Bronchial epithelial cell (primary cell): ENCODE measurements at regions not wholly inside any gene's neighbourhood (a gene's known extent, or its start where the extent isn't known, plus 50 kb on each side); places are given as distances from the start of the nearest gene placed in this dataset.

Source experiments
- DNase-seq: peaks from one replicate; pipeline ENCODE4 v3.0.0-alpha.2; 2010; ENCODE audit warnings: low read depth
- FAIRE-seq: peaks from 2 replicates; lab custom pipeline; 2011; peaks lifted over from hg19 to GRCh38; lab: Jason Lieb, UNC
- H3K27me3 ChIP-seq: 2 replicates; pipeline ENCODE4 v1.5.1; 2011; ENCODE audit warnings: low read length; ENCODE audit not compliant: control insufficient read depth, insufficient read depth
- H3K36me3 ChIP-seq: 2 replicates; pipeline ENCODE4 v1.5.1; 2011; ENCODE audit warnings: low read length; ENCODE audit not compliant: control insufficient read depth, insufficient read depth
- H3K4me3 ChIP-seq: 2 replicates; pipeline ENCODE4 v1.5.1; 2011; ENCODE audit warnings: mild to moderate bottlenecking, low read depth, low read length, control low read depth
- TF ChIP-seq, protein P1 (sequence below): IDR thresholded peaks from 2 replicates; pipeline ENCODE4 v1.5.1; 2011; ENCODE audit warnings: mild to moderate bottlenecking, moderate library complexity, low read length, control low read depth, inconsistent platforms; ENCODE audit not compliant: insufficient read depth, severe bottlenecking

DNA sequence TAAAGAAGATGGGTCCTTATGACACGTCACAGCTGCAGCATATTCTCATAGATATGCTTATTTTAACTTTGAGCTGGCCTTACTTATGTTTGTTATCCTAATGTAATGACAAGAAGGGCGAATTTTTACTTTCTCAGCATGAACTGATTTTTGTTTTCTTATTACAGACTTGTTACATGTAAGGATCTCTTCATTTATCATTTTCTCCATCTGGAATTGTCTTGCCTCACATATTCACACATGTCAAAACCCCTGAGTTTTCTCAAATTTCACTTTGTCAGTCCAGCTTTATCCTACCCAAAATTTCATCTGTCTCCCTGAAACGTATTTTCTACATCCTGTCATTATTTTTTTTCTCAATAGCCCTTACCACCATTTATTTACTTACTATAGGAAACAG lies 1774.0 kb upstream of the PRR20A start:
- no peaks in the 10 kb centered on the region for H3K36me3 ChIP-seq
- FAIRE-seq (no peak), DNase-seq (no peak)
- TF ChIP-seq, protein P1, sequence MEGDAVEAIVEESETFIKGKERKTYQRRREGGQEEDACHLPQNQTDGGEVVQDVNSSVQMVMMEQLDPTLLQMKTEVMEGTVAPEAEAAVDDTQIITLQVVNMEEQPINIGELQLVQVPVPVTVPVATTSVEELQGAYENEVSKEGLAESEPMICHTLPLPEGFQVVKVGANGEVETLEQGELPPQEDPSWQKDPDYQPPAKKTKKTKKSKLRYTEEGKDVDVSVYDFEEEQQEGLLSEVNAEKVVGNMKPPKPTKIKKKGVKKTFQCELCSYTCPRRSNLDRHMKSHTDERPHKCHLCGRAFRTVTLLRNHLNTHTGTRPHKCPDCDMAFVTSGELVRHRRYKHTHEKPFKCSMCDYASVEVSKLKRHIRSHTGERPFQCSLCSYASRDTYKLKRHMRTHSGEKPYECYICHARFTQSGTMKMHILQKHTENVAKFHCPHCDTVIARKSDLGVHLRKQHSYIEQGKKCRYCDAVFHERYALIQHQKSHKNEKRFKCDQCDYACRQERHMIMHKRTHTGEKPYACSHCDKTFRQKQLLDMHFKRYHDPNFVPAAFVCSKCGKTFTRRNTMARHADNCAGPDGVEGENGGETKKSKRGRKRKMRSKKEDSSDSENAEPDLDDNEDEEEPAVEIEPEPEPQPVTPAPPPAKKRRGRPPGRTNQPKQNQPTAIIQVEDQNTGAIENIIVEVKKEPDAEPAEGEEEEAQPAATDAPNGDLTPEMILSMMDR, result no peak
- no peaks in the 10 kb centered on the region for H3K27me3 ChIP-seq
- H3K4me3 ChIP-seq, result no peak overlapping the region

GRCh38 chr13:55394470-55394869 lies 1746.2 kb upstream of the PRR20A start:
- Histone ChIP-seq H3K4me3 (no peak overlapping the region), H3K36me3 (no peaks in the 10 kb centered on the region), H3K27me3 (no peaks in the 10 kb centered on the region)
- TF ChIP-seq, protein P1, result no peak
- FAIRE-seq (no peak), DNase-seq (no peak)

DNA sequence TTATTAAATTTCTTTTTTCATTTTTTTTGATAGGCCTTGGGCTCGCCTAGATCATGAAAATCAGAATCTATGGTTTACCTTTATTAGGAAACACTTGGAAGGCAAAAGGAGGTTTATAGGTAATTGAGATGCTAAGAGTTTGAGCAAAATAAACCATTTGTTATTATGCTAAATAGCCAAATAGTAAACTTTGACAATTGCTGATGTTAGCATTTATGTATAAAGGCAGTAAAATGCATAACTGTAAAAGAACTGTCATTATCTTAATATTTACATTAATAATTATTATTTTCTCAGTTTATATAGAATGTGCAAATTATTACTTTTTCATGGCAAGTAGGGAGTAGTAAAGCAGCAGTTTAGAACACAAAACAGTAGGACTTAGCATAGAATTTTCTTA lies 1737.8 kb upstream of the PRR20A start:
- no peaks in the 10 kb centered on the region for H3K36me3 ChIP-seq
- no peak for DNase-seq
- no peak overlapping the region for H3K4me3 ChIP-seq
- no peaks in the 10 kb centered on the region for H3K27me3 ChIP-seq
- FAIRE-seq, result no peak
- TF ChIP-seq, protein P1, result no peak

GRCh38 chr13:55403887-55404487 lies 1736.7 kb upstream of the PRR20A start:
- Histone ChIP-seq H3K4me3 (no peak overlapping the region), H3K27me3 (no peaks in the 10 kb centered on the region), H3K36me3 (no peaks in the 10 kb centered on the region)
- TF ChIP-seq, protein P1, result no peak
- DNase-seq (no peak), FAIRE-seq (no peak)

DNA sequence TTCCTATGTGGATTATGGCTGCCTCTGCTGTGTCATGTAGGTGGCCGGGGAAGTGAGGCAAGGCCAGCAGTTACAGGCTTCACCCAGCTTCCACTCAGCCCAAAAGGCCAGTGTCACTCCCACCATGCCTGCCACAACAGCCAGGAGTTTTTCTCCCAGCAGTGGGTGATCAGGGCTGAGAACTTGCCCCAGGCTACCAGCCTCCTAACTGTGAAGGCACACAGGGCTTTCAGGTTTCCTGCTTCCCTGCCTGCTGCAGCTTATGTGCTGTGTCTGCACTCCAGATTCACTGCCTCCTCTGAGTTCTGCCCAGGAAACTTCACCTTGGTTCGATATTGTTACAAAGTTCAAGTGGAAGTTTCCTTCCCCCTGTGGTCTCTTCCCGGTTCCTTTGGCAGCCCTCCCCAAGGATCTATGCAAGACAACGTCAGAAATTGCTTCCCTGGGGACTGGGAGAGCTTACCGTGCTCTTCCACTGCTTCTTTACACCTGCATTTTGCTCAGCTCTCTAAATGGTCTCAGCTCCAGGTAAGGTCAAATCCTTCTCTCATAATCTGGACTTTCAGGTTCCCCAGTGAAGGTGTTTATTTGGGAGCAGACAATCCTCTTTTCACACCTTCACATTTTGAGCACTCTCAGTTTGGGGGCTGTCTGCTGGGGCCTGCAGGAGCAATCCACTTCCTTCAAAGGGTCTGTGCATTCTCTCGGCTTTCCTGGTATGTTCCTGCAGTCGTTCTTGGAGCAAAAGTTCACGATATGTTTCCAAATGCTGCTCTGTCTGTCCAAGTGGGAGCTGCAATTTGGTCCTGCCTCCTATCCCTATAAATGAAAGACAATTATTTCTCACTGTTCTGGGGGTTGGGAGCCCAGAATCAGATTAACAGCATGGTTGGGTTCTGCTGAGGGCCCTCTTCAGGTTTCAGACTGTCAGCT lies 1730.1 kb upstream of the PRR20A start:
- FAIRE-seq (no peak), DNase-seq (no peak)
- H3K4me3 ChIP-seq, result no peak overlapping the region
- no peaks in the 10 kb centered on the region for H3K27me3 ChIP-seq
- TF ChIP-seq, protein P1, result no peak
- no peaks in the 10 kb centered on the region for H3K36me3 ChIP-seq
